GM20000 (cell line): ENCODE measurements at regions not wholly inside any gene's neighbourhood (a gene's known extent, or its start where the extent isn't known, plus 50 kb on each side); places are given as distances from the start of the nearest gene placed in this dataset.
"Not testable (repeated sequence)": the region's sequence is repeated elsewhere in the genome, so short reads cannot be mapped to it uniquely, and the experiment has no call there.

Source experiments
- DNase-seq: peaks from one replicate; pipeline ENCODE4 v3.0.0; 2012; ENCODE audit warnings: low spot score
- TF ChIP-seq, protein P1 (sequence below): IDR thresholded peaks from 2 replicates; pipeline ENCODE4 v1.5.1; 2012; ENCODE audit warnings: mild to moderate bottlenecking, control low read depth; ENCODE audit errors: extremely low read depth, missing control alignments

DNA sequence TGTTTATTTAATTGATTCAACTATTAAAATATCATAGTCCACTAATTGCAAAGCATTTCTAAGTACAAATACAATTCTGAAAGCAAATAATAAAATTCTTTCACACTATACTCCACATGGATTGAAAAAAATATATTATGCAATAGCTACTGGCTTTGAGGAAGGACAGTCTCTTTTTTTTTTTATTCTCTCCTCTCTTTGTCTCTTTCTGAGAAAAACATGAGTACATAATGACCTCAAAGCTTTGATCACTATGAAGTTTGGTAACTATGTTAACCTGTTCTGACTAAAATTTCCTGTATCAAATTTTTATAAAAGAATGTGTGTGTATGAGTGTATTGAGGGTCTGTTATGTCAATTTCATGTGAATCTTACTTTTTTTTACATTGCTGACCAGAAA, 96.2 kb downstream of the RGS2 start:
- no peak for DNase-seq
- TF ChIP-seq, protein P1, sequence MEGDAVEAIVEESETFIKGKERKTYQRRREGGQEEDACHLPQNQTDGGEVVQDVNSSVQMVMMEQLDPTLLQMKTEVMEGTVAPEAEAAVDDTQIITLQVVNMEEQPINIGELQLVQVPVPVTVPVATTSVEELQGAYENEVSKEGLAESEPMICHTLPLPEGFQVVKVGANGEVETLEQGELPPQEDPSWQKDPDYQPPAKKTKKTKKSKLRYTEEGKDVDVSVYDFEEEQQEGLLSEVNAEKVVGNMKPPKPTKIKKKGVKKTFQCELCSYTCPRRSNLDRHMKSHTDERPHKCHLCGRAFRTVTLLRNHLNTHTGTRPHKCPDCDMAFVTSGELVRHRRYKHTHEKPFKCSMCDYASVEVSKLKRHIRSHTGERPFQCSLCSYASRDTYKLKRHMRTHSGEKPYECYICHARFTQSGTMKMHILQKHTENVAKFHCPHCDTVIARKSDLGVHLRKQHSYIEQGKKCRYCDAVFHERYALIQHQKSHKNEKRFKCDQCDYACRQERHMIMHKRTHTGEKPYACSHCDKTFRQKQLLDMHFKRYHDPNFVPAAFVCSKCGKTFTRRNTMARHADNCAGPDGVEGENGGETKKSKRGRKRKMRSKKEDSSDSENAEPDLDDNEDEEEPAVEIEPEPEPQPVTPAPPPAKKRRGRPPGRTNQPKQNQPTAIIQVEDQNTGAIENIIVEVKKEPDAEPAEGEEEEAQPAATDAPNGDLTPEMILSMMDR = no peak

DNA sequence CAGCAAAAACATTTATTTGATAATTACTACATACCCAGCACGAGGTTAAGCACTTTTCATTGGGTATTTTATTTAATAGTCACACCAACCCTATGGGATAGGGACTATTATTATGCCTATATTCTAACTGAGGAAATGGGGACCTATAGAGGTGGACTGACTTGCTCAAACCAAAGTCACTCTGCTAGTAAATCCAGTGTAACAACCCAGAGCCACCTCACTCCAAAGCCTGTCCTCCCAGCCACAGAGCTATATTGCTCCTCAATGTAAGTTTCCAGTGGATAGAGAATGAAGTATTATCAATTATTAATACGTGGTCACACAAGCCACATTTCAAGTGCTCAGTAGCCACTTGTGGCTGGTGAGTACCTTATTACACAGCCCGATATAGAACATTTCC, 97.5 kb downstream of the RGS2 start:
- no peak for DNase-seq
- TF ChIP-seq, protein P1 = no peak

DNA sequence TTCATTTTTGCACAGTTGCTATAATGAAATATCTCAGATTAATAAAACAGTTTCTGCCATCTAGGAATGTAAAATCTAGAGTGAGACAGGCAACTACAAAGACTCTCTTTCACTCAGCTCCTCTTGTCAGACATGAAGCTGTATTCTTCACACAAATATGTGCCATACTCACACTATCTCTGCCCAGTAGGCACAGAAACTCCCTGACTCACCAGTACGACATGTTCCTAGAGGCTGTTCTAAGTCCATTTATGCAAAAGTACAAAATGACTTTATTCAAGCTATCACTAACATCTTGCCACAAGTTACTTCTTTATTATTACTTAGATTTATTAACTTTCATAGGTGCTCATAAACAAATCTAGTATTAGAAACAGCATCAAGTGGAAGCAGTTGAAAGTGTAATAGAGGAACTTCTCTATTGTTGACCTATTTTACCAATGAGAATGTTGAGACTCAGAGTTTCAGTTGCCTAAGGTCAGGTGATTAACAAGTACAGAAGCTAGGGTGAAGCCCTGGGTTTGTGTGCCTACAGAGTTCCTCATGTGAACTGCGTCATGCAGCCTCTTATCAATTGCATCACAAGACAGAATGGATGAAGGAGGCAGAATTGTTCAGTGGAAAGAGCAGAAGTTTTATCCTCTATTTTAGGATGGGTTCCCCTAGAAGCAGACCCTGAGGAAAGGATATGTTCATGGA, 98.9 kb downstream of the RGS2 start:
- TF ChIP-seq, protein P1 = no peak
- DNase-seq = no peak

DNA sequence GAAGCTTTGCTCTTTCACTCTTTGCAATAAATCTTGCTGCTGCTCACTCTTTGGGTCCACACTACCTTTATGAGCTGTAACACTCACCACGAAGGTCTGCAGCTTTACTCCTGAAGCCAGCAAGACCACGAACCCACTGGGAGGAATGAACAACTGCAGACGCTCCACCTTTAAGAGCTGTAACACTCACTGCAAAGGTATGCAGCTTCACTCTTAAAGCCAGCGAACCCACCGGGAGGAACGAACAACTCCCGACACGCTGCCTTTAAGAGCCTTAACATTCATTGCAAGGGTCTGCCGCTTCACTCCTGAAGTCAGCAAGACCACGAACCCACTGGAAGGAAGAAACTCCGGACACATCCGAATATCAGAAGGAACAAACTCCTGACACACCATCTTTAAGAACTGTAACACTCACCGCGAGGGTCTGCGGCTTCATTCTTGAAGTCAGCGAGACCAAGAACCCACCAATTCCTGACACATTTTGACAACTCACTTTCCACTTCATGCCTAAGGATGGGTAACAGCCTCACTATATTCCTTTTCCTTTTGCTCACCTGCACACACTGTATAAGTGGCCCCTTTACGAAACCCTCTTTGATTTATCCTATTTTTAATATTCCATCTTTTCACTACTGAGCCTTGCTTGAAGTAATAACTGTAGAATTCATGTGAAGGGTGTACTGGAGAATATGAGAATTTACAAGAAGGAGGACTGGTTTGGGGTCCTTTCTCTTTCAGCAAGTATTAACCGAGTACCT, 103.2 kb downstream of the RGS2 start:
- not testable (repeated sequence) for DNase-seq

DNA sequence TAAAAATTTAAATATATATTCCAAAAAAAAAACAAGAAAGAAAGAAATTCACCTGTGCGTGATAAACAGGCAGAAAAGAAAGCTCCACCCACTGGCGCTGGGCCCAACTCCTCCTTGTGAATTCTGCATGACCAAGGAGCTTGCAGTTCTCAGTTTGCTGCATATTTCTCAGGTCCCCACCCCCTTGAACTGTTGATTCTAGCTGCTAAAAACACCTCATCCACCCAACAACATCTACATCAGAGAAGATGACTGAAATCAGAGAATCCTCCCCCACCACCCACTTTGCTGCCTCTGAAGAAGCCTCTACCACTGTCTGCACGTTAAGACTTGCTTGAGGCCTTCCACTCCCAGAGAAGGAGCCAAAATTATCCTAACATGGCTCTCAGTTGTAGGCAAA, 104.8 kb downstream of the RGS2 start:
- TF ChIP-seq, protein P1 = no peak
- no peak for DNase-seq

DNA sequence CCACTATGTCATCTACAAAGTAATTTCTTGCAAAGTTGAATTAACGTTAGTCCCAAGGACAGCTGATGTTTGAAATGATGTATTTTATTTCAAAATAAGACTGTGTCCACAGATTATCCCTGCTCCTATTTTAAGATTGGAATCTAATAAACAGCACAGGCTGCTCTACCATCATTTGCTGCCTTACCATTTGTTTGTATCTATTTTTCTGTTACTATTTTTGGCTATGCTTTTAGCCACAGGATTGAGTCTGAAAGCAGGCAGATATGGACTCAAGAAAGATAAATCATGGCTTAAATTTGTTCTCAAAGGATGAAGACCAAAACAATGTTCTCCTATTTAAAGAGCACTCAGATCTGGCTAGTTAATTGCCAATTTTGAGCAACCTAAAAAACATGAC, 105.3 kb downstream of the RGS2 start:
- no peak for DNase-seq
- TF ChIP-seq, protein P1 = no peak

DNA sequence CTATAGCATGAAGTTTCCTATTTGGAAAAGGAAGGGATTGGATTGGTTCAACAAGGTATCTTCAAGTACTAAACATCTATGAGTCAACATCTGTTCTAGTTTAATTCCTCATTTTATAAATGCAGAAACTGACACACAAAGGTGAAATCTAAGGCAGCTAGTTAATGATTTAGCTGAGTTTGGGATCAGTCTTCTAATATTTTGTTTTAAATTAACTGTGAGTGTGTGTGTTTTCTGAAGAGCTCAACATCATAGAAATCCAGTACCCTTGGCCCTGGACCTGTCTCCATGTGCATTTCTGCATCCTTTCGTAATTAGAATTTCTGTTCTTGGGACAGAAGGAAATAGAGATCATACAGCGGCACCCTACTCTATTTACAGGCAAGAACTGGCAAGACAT, 105.9 kb downstream of the RGS2 start:
- DNase-seq = no peak
- TF ChIP-seq, protein P1 = no peak
